Loucy (cell line): ENCODE measurements at regions not wholly inside any gene's neighbourhood (a gene's known extent, or its start where the extent isn't known, plus 50 kb on each side); places are given as distances from the start of the nearest gene placed in this dataset.

Experiments
- H2AFZ ChIP-seq: fragments of 200-600 bp; sonication (generic); 2 replicates; pipeline ENCODE4 v1.6.0; 2016; ENCODE audit warnings: antibody characterized with exemption, mild to moderate bottlenecking, low read length, moderate library complexity
- H3F3A ChIP-seq: fragments of 200-600 bp; 2 replicates; pipeline ENCODE4 v1.6.0; 2016; ENCODE audit warnings: antibody characterized with exemption, low read depth, mild to moderate bottlenecking
- H3K27me3 ChIP-seq: fragments of 200-600 bp; sonication (generic); 2 replicates; pipeline ENCODE4 v1.6.1; 2014; ENCODE audit warnings: low read length, mild to moderate bottlenecking; ENCODE audit not compliant: insufficient read depth, poor library complexity, severe bottlenecking
- H3K36me3 ChIP-seq: fragments of 200-600 bp; sonication (generic); 2 replicates; pipeline ENCODE4 v1.6.1; 2016; ENCODE audit warnings: low read length; ENCODE audit not compliant: insufficient read depth
- H3K4me1 ChIP-seq: fragments of 200-600 bp; sonication (generic); 2 replicates; pipeline ENCODE4 v1.5.1; 2014; ENCODE audit warnings: low read length, mild to moderate bottlenecking; ENCODE audit not compliant: insufficient read depth, poor library complexity, severe bottlenecking
- H3K4me2 ChIP-seq: fragments of 200-600 bp; sonication (generic); 2 replicates; pipeline ENCODE4 v1.6.0; 2014; ENCODE audit warnings: antibody characterized with exemption, low read length, low read depth, mild to moderate bottlenecking; ENCODE audit not compliant: poor library complexity, severe bottlenecking
- H3K4me3 ChIP-seq: fragments of 200-600 bp; sonication (generic); 2 replicates; pipeline ENCODE4 v1.5.1; 2014; ENCODE audit warnings: low read length, mild to moderate bottlenecking, mixed read lengths; ENCODE audit not compliant: poor library complexity, severe bottlenecking
- H3K79me2 ChIP-seq: fragments of 200-600 bp; sonication (generic); 2 replicates; pipeline ENCODE4 v1.6.1; 2014; ENCODE audit warnings: low read length; ENCODE audit not compliant: insufficient read depth
- H3K9ac ChIP-seq: fragments of 200-600 bp; sonication (generic); 2 replicates; pipeline ENCODE4 v1.6.0; 2014; ENCODE audit warnings: mild to moderate bottlenecking, low read depth, low read length, moderate library complexity; ENCODE audit not compliant: poor library complexity, severe bottlenecking
- H3K9me2 ChIP-seq: fragments of 200-600 bp; sonication (generic); replicated peaks from 2 replicates; pipeline ENCODE4 v1.6.1; 2016; ENCODE audit warnings: low read depth, low read length, mixed read lengths
- H3K9me3 ChIP-seq: fragments of 200-600 bp; sonication (generic); 2 replicates; pipeline ENCODE4 v1.6.1; 2014; ENCODE audit warnings: mild to moderate bottlenecking, antibody characterized with exemption, low read length, low read depth; ENCODE audit not compliant: insufficient read depth
- H4K20me1 ChIP-seq: fragments of 200-600 bp; sonication (generic); 2 replicates; pipeline ENCODE4 v1.6.0; 2014; ENCODE audit warnings: antibody characterized with exemption, low read length, mild to moderate bottlenecking; ENCODE audit not compliant: insufficient read depth, poor library complexity, severe bottlenecking
- CTCF ChIP-seq: fragments of 200-600 bp; sonication (generic); conservative IDR thresholded peaks from 2 replicates; pipeline ENCODE4 v1.5.1; 2014; ENCODE audit warnings: mild to moderate bottlenecking, antibody characterized with exemption, low read length
- EZH2phosphoT487 ChIP-seq: fragments of 200-600 bp; IDR thresholded peaks from 2 replicates; pipeline ENCODE4 v1.6.1; 2018; ENCODE audit warnings: antibody characterized with exemption, mild to moderate bottlenecking, moderate library complexity, borderline replicate concordance

GRCh38 chr4:27233531-27233930 is 372.9 kb downstream of the STIM2 start:
- H3K9me2 ChIP-seq: no peaks in the 10 kb centered on the region

GRCh38 chr4:27234306-27234899 is 373.8 kb downstream of the STIM2 start:
- no peak overlapping the region for H3K9ac ChIP-seq
- H3K27me3 ChIP-seq: no peaks in the 10 kb centered on the region
- no peak overlapping the region for H2AFZ ChIP-seq
- H3K9me2 ChIP-seq: no peaks in the 10 kb centered on the region
- H3K9me3 ChIP-seq: no peaks in the 10 kb centered on the region
- H3K36me3 ChIP-seq: no peaks in the 10 kb centered on the region
- no peak overlapping the region for H3K4me2 ChIP-seq
- H3K4me3 ChIP-seq: no peak overlapping the region
- no peaks in the 10 kb centered on the region for H4K20me1 ChIP-seq
- H3F3A ChIP-seq: no peaks in the 10 kb centered on the region
- H3K79me2 ChIP-seq: no peaks in the 10 kb centered on the region
- H3K4me1 ChIP-seq: no peaks in the 10 kb centered on the region
- TF ChIP-seq CTCF: no peak
- TF ChIP-seq EZH2phosphoT487: no peak

More at GRCh38 chr4:27233531-27233930, 372.9 kb downstream of the STIM2 start:
- Histone ChIP-seq H3F3A (no peaks in the 10 kb centered on the region), H3K4me3 (no peak overlapping the region), H3K27me3 (no peaks in the 10 kb centered on the region), H2AFZ (no peak overlapping the region), H3K36me3 (no peaks in the 10 kb centered on the region), H3K4me2 (no peak overlapping the region), H3K9ac (no peak overlapping the region), H3K79me2 (no peaks in the 10 kb centered on the region), H4K20me1 (no peaks in the 10 kb centered on the region), H3K4me1 (no peaks in the 10 kb centered on the region), H3K9me3 (no peaks in the 10 kb centered on the region)
- TF ChIP-seq CTCF: no peak
- no peak for TF ChIP-seq EZH2phosphoT487

- Histone ChIP-seq H4K20me1 (no peaks in the 10 kb centered on the region), H3K27me3 (no peaks in the 10 kb centered on the region), H3K9me2 (no peaks in the 10 kb centered on the region), H3K9ac (no peak overlapping the region), H3K9me3 (no peaks in the 10 kb centered on the region), H3K4me3 (no peak overlapping the region), H2AFZ (no peak overlapping the region), H3K36me3 (no peaks in the 10 kb centered on the region), H3K4me2 (no peak overlapping the region), H3K79me2 (no peaks in the 10 kb centered on the region), H3K4me1 (no peaks in the 10 kb centered on the region), H3F3A (no peaks in the 10 kb centered on the region)
- TF ChIP-seq EZH2phosphoT487 (no peak), CTCF (no peak)
These were observed 379.0 kb downstream of the STIM2 start for GRCh38 chr4:27239641-27240040.
